SU-DHL-6 (cell line): ENCODE measurements at regions not wholly inside any gene's neighbourhood (a gene's known extent, or its start where the extent isn't known, plus 50 kb on each side); places are given as distances from the start of the nearest gene placed in this dataset.

Source experiments
- H2AFZ ChIP-seq: fragments of 200-600 bp; sonication (generic); 2 replicates; pipeline ENCODE4 v1.6.1; 2014; ENCODE audit warnings: low read depth, mild to moderate bottlenecking, moderate library complexity, mixed read lengths, antibody characterized with exemption, low read length; ENCODE audit not compliant: severe bottlenecking
- H3F3A ChIP-seq: fragments of 200-600 bp; shearing (Covaris generic); 2 replicates; pipeline ENCODE4 v1.6.0; 2016; ENCODE audit warnings: antibody characterized with exemption, mild to moderate bottlenecking; ENCODE audit not compliant: insufficient read depth
- H3K27ac ChIP-seq: fragments of 200-600 bp; sonication (generic); 2 replicates; pipeline ENCODE4 v1.5.1; 2016; ENCODE audit warnings: low read depth, mild to moderate bottlenecking, low read length, moderate library complexity, mixed read lengths
- H3K27me3 ChIP-seq: fragments of 200-600 bp; sonication (generic), shearing (Covaris generic); 2 replicates; pipeline ENCODE4 v1.6.0; 2014; ENCODE audit warnings: mild to moderate bottlenecking, low read length
- H3K36me3 ChIP-seq: fragments of 200-600 bp; sonication (generic); 2 replicates; pipeline ENCODE4 v1.6.1; 2014; ENCODE audit warnings: mild to moderate bottlenecking, low read length, mixed read lengths
- H3K4me2 ChIP-seq: fragments of 300-600, 200-600 bp; shearing (Covaris generic), sonication (generic); 2 replicates; pipeline ENCODE4 v1.6.0; 2014; ENCODE audit warnings: low read length, low read depth, mild to moderate bottlenecking; ENCODE audit not compliant: poor library complexity, severe bottlenecking
- H3K4me3 ChIP-seq: fragments of 200-600 bp; sonication (generic); 2 replicates; pipeline ENCODE4 v1.5.1; 2014; ENCODE audit warnings: antibody characterized with exemption, low read length, mild to moderate bottlenecking, mixed read lengths; ENCODE audit not compliant: insufficient read depth, poor library complexity, severe bottlenecking
- H3K79me2 ChIP-seq: fragments of 200-600 bp; sonication (generic); 2 replicates; pipeline ENCODE4 v1.6.1; 2014; ENCODE audit warnings: mild to moderate bottlenecking, low read length, moderate library complexity; ENCODE audit not compliant: insufficient read depth
- H3K9ac ChIP-seq: fragments of 200-600 bp; sonication (generic); 2 replicates; pipeline ENCODE4 v1.7.0; 2014; ENCODE audit warnings: mild to moderate bottlenecking, low read length
- H3K9me2 ChIP-seq: fragments of 200-600 bp; sonication (generic); replicated peaks from 2 replicates; pipeline ENCODE4 v1.6.1; 2014; ENCODE audit warnings: low read length; ENCODE audit not compliant: insufficient read depth
- H3K9me3 ChIP-seq: fragments of 200-600 bp; sonication (generic); 2 replicates; pipeline ENCODE4 v1.6.1; 2014; ENCODE audit warnings: low read length, mixed read lengths; ENCODE audit not compliant: insufficient read depth
- H4K20me1 ChIP-seq: fragments of 200-600 bp; sonication (generic); 2 replicates; pipeline ENCODE4 v1.6.1; 2014; ENCODE audit warnings: low read depth, mild to moderate bottlenecking, antibody characterized with exemption, low read length, moderate library complexity, mixed read lengths
- CTCF ChIP-seq: fragments of 200-600 bp; sonication (generic); IDR thresholded peaks from one replicate; pipeline ENCODE4 v1.5.1; 2017; ENCODE audit warnings: antibody characterized with exemption, mild to moderate bottlenecking, low read length, moderate library complexity; ENCODE audit not compliant: insufficient read depth, poor library complexity, severe bottlenecking
- EZH2phosphoT487 ChIP-seq: fragments of 200-600 bp; sonication (generic), shearing (Covaris generic); conservative IDR thresholded peaks from 2 replicates; pipeline ENCODE4 v1.6.1; 2018; ENCODE audit warnings: mild to moderate bottlenecking, antibody characterized with exemption, low read length, moderate library complexity, mixed read lengths

DNA sequence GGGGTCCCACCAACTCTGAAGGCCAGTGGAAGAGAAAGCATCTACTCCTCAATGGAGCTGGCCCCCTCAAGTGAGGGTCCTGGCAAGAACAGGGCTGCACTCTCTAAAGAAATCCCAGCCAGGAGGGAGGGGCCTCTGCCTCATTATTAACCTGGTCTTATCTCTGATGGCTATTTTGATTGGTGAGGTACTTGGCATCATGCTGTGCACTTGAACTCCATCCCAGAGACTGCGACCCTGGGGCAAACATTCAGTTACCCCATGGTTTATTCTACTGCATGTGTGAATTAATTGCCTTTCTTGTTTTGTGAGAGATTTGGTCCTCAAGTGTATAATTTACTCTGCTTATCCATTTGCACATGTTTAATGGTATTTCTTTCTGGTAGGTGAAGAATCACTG is 55.0 kb upstream of the ETV3 start:
- H4K20me1 ChIP-seq = no peaks in the 10 kb centered on the region
- no peaks in the 10 kb centered on the region for H3K9me3 ChIP-seq
- H3K9ac ChIP-seq = no peak overlapping the region
- no peaks in the 10 kb centered on the region for H3K36me3 ChIP-seq
- H3K4me3 ChIP-seq = no peak overlapping the region
- H3K4me2 ChIP-seq = no peak overlapping the region
- H3F3A ChIP-seq = no peaks in the 10 kb centered on the region
- H3K27me3 ChIP-seq = no peaks in the 10 kb centered on the region
- TF ChIP-seq CTCF (no peak), EZH2phosphoT487 (no peak)
- no peak overlapping the region for H3K27ac ChIP-seq
- no peak overlapping the region for H2AFZ ChIP-seq
- H3K9me2 ChIP-seq = no peaks in the 10 kb centered on the region
- no peaks in the 10 kb centered on the region for H3K79me2 ChIP-seq

DNA sequence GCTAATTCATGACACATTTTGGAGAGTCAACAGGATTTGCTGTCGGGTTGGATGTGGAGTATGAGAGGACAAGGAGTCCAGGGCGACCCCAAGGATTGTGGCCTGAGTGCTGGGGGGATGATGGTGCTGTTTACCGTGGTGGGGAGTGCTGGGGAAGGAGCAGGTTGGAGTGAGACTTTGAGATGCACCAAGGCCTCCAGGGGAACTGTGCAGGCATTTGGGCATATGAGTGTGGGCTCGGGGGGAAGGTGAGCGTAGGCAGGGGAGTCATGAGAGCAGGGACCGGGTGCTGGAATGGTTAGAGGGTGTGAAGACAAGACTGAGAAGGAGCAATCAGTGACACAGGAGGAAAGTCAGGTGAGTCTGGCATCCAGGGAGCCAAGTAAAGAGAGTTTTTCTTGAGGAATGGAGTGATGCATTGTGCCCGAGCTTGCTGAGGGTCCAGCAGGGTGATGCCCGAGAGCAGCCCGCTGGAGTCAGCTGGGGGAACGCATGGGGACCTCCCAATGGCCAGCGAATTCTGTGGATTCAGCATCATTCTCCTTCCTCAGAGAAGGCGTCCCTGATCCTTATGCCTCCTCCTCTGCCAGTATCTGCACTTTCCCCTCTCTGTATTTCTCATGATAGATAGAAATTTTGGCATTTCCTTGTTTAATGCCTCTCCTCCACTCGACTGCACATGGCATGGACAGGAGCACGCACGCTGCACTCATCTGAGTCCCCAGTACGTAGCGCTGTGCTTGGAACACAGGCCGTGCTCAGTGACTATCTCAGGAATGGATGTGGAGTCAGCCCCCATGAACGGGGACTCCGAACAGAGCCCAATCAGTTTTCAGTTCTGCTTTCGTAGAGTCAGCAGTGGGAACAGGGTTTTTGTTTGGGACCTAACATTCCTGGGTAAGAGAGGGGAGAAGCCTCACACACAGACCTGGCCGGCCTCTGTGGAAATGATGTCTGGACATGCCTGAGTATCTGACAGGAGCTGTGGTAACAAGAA is 52.1 kb upstream of the ETV3 start:
- no peaks in the 10 kb centered on the region for H3K9me3 ChIP-seq
- TF ChIP-seq CTCF (no peak), EZH2phosphoT487 (no peak)
- no peak overlapping the region for H3K4me3 ChIP-seq
- H3K79me2 ChIP-seq = no peaks in the 10 kb centered on the region
- H3K4me2 ChIP-seq = no peak overlapping the region
- H3K9ac ChIP-seq = no peak overlapping the region
- H3K9me2 ChIP-seq = no peaks in the 10 kb centered on the region
- H3F3A ChIP-seq = no peaks in the 10 kb centered on the region
- no peak overlapping the region for H3K27ac ChIP-seq
- no peaks in the 10 kb centered on the region for H4K20me1 ChIP-seq
- H3K36me3 ChIP-seq = no peaks in the 10 kb centered on the region
- H3K27me3 ChIP-seq = no peaks in the 10 kb centered on the region
- no peak overlapping the region for H2AFZ ChIP-seq

DNA sequence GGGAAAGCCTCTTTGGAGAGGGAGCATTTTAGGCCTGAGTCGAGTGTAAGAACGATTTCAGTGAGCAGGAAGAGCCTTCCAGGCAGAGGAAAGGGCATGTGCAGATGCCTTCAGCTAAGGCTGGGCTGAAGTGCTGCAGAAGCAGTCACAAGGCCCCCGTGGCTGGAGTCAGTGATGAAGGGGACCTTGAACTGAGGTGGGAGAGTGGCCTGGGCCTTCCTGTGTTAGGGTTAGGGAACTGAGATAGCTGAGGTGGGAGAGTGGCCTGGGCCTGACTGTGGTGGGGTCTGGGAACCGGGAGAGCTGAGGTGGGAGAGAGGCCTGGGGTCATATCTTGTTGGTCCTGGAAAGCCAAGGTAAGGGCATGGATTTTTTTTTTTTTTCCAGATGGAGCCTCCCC is 50.9 kb upstream of the ETV3 start:
- Histone ChIP-seq H3K27ac (no peak overlapping the region), H3K27me3 (no peaks in the 10 kb centered on the region), H3K9me3 (no peaks in the 10 kb centered on the region), H3F3A (no peaks in the 10 kb centered on the region), H3K9me2 (no peaks in the 10 kb centered on the region), H2AFZ (no peak overlapping the region), H3K36me3 (no peaks in the 10 kb centered on the region), H3K4me2 (no peak overlapping the region), H3K4me3 (no peak overlapping the region), H3K9ac (no peak overlapping the region), H3K79me2 (no peaks in the 10 kb centered on the region), H4K20me1 (no peaks in the 10 kb centered on the region)
- TF ChIP-seq CTCF = no peak
- TF ChIP-seq EZH2phosphoT487 = no peak
